C4-2B (cell line): ENCODE measurements at regions not wholly inside any gene's neighbourhood (a gene's known extent, or its start where the extent isn't known, plus 50 kb on each side); places are given as distances from the start of the nearest gene placed in this dataset.

Experiments
- CTCF ChIP-seq: fragments of 450-650 bp; conservative IDR thresholded peaks from 2 replicates; pipeline ENCODE4 v1.5.1; 2017; ENCODE audit warnings: mild to moderate bottlenecking
- ZFX ChIP-seq: fragments of 450-650 bp; IDR thresholded peaks from 2 replicates; pipeline ENCODE4 v1.6.1; 2017

DNA sequence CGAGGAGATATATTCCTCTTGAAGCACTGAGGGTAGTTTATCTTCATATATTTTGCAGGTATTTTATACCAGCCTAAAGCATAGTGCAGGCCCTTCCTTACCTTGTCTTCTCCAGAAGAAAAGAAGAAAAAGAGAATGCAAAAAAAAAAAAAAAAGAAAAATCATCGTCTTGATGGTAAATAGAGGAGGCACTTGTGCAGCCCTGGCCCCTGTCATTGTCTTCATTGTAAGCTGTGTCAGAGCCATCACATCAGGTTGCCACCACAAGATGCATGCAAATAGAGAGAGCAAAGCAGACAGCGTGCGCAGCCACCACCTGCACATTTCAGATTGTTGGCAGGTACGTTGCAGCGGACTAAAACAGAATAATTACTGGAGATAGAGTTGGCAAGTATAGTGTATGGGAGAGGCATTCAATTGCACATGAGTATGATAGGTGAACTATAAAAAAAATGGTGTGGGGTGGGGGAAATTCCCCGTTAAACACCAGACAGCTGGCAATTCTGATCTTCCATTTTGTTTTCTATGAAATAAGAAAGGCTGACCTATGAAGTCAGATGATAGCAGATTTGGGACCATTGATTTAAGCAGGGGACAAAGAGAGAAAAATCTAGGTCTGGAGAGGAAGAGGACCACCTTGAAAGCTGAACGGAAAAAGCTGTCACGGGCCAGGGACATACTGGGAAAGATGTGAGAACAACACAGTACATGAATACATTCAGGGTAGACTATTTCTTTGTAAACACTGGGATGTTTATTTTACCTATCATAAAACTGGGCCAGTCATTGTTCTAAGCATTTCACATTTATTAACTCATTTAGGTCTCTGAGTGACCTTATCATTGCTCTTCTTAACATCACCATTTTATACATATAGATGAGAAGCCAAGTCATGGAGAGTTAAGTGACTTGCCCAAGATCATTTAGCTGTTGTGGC, 306.3 kb upstream of the SP8 start:
- TF ChIP-seq CTCF (no peak), ZFX (no peak)
